Left hindlimb (tissue), 1 donor: ENCODE measurements at regions not wholly inside any gene's neighbourhood (a gene's known extent, or its start where the extent isn't known, plus 50 kb on each side); places are given as distances from the start of the nearest gene placed in this dataset.
"Not testable (repeated sequence)": the region's sequence is repeated elsewhere in the genome, so short reads cannot be mapped to it uniquely, and the experiment has no call there.

Source experiments
- DNase-seq: peaks from one replicate; pipeline ENCODE4 v3.0.0-alpha.2; 2018

DNA sequence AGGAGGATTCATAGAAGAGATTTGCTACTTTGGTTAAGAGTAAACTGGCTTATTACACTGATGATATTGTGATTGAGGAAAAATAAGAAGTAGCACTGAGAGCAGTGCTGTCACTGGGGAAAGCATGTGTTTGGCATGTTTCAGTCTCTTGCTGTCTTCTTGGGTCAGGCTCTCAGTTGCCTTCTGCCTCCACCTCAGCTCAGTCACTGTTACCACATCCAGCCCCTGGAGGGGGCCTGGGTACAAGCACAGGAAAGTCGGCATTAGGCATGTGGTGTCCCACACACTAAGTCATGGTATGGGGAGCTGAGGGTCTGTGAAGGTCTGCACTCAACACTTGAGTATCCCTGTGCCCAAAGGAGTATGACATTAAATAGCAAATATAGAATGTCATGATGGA, 958.3 kb upstream of the CDH9 start:
- no peak for DNase-seq

GRCh38 chr5:27995867-27996266, 957.5 kb upstream of the CDH9 start:
- no peak for DNase-seq

DNA sequence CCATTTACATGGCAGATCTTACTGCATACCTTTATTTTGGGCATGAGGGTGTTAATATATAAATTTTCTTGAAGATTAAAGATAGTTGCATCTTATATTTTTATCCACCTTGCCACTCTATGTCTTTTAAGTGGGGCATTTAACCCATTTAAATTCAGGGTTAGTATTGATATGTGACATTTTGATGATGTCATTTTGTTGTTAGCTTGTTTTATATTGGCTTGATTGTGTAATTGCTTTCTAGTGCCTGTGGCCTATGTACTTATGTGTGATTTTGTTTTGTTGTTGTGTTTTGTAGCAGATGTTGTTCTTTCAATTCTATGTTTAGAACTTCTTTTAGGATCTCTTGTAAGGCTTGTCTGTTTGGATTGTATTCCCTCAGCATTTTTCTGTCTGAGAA, 939.9 kb upstream of the CDH9 start:
- no peak for DNase-seq

- DNase-seq: no peak
These were observed 930.8 kb upstream of the CDH9 start for GRCh38 chr5:27969157-27969556.

GRCh38 chr5:27963050-27963783, 924.8 kb upstream of the CDH9 start:
- no peak for DNase-seq

DNA sequence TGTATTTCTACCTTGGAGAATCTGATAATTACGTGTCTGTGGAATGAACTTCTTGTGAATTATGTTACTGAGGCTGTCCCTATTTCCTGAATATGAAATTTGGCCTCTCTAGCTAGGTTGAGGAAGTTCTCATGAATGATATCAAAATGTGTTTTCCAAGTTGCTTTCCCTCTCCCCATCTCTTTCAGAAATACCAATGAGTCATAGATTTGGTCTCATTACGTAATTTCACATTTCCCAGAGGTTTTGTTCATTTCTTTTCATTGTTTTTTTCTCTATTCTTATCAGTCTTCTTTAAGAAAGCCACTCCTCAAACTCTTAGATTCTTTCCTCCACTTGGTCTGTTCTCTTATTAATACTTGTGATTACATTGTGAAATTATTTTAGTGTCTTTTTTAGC, 923.8 kb upstream of the CDH9 start:
- DNase-seq: no peak

DNA sequence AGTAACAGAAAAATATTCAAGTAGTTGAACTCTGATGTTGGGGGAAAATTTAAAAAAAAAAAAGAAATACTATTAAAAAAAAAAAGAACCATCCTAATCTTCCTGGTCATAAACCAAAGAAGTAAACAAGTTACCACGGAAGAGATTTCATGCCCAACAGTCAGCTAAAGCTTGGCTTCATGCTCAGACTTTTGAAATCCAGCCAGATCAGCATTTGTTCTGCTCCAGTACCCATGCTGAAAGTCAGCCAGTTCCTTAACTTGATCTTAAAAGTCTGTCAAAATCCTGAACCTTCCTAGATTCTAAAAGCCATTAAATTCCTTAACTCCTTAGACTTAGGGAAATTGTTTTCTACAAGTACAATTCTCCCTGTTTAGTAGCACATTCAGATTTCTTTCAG, 908.7 kb upstream of the CDH9 start:
- no peak for DNase-seq

DNA sequence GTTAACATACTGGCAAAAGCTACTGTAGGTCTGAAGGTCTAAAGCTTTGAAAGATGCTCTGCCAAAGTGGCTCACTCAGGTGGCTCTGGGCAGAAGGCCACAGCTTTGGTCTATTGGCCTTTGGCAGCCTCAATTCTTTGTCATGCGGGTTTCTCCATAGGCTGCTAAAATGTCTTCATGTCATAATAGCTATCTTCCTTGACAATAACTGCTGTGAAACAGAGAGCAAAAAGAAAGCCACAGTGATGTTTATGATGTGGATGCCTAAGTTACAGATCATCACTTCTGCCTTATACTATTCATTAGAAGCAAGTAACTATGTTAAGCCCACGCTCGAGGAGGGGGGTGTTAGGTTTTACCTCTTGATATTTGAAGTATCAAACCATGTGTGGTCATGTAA, 906.1 kb upstream of the CDH9 start:
- no peak for DNase-seq

GRCh38 chr5:27938989-27939388, 900.6 kb upstream of the CDH9 start:
- DNase-seq: no peak

DNA sequence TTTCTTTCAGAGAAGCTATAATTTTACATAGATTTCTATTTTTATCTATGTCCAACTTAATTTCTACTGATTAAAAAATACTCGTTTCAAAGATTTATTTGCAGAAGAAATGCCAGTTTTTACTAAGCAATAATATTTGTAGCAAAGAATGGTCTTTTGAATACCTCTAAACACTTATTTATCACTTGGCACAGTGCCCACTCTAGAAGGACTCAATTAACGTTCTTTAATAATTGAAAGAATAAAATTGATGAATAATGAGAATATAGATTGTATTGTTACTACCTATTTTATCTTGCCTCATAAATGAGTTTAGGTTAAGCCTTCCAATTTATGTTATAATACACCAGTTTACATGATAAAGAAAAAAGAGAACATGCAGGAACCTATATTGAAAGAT, 889.7 kb upstream of the CDH9 start:
- no peak for DNase-seq

GRCh38 chr5:27911216-27911615, 872.8 kb upstream of the CDH9 start:
- DNase-seq: no peak

- no peak for DNase-seq
These were observed 870.0 kb upstream of the CDH9 start for GRCh38 chr5:27908341-27908740.

- DNase-seq: no peak
These were observed 868.7 kb upstream of the CDH9 start for GRCh38 chr5:27906931-27907601.

GRCh38 chr5:27906481-27906880, 868.1 kb upstream of the CDH9 start:
- DNase-seq: no peak

DNA sequence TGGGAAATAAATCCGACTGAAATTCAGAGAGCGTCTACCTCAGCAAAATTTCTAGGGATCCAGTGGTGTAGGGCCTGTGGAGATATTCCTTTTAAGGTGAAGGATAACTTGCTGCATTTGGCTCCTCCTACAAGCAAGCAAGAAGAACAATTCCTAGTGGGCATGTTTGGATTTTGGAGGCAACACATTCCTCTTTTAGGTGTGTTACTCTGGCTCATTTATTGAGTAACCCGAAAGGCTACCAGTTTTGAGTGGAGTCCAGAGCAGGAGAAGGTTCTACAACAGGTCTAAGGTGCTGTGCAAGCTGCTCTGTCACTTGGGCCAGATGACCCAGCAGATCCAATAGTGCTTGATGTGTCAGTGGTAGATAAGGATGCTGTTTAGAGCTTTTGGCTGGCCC, 862.4 kb upstream of the CDH9 start:
- no peak for DNase-seq

DNA sequence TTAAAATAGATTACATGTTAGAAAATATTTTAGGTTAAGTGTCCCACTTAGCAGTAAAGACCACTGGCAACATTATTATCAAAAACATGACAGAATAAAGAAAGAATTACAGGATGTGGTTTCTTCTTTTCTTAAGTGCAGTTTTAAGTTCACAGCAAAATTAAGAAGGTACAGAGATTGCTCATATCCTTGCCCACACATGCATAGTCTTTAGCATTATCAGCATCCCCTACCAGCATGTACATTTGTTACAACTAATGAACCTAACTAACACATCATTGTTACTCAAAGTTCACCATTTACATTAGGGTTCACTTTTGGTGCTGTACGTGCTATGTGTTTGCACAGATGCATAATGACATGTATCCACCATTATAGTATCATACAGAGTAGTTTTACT, 837.7 kb upstream of the CDH9 start:
- no peak for DNase-seq

GRCh38 chr5:27875148-27875547, 836.8 kb upstream of the CDH9 start:
- DNase-seq: no peak

- no peak for DNase-seq
These were observed 829.9 kb upstream of the CDH9 start for GRCh38 chr5:27868292-27868691.

DNA sequence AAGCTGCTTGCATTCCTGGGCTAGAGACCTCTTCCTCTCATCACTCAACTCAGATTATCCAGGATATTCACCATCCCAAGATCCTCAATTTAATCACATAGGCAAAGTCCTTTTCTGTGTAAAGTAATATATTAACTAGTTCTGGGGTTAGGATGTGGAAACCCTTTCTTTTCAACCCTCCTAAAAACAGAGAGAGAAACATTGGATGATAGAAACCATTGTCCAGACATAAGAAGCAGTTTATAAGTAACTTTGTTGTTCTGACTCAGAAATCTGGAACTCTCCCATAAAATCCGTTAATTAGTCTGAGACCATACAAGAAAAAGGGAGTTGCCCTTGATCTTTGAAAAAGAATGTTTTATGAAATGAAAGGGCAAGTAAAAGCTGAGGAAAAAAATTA, 817.1 kb upstream of the CDH9 start:
- DNase-seq: no peak

DNA sequence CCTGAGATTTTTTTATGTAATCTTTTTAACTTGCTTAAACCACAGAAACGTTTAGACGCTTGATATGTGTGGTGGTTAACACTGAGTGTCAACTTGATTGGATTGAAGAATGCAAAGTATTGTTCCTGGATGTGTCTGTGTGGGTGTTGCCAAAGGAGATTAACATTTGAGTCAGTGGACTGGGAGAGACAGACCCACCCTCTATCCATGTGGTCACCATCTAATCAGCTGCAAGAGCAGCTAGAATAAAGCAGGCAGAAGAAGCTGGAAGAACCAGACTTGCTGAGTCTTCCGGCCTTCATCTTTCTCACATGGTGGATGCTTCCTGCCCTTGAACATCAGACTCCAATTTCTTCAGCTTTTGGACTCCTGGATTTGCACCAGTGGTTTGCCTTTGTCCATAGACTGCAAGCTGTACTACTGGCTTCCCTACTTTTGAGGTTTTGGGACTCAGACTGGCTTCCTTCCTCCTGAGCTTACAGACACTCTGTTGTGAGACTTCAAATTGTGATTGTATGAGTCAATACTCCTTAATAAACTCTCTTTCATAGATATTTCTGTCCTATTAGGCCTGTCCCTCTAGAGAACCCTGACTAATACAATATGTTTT, 816.0 kb upstream of the CDH9 start:
- no peak for DNase-seq

GRCh38 chr5:27845248-27845647, 806.9 kb upstream of the CDH9 start:
- DNase-seq: no peak

DNA sequence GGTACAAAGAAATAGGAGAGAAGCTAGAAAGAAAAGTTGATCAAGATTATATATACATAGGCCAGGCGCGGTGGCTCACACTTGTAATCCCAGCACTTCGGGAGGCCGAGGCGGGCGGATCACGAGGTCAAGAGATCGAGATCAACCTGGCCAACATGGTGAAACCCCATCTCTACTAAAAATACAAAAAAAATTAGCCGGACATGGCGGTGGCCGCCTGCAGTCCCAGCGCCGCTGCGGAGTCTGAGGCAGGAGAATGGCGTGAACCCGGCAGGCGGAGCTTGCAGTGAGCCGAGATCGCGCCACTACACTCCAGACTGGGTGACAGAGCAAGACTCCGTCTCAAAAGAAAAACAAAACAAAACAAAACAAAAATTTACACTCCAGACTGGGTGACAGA, 798.3 kb upstream of the CDH9 start:
- DNase-seq: not testable (repeated sequence)

GRCh38 chr5:27832886-27833285, 794.5 kb upstream of the CDH9 start:
- no peak for DNase-seq

DNA sequence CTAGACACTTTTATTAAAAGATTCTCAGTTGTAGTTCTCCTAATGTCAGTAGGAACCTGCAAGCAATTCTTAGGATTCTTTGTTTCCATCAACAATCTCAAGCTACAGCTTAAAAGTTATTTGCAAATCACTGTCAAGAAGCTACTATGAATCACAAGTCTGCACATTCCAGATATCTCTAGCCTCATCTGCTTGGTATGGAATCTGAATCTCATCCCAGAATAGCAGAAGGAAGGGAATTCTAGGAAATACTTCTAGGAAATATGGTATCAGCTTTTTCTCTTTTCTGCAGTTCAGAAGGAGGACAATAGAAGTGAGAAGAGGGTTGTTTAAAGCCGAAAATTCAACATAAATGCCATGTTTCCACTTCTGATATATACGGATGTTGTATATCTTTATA, 792.2 kb upstream of the CDH9 start:
- no peak for DNase-seq

DNA sequence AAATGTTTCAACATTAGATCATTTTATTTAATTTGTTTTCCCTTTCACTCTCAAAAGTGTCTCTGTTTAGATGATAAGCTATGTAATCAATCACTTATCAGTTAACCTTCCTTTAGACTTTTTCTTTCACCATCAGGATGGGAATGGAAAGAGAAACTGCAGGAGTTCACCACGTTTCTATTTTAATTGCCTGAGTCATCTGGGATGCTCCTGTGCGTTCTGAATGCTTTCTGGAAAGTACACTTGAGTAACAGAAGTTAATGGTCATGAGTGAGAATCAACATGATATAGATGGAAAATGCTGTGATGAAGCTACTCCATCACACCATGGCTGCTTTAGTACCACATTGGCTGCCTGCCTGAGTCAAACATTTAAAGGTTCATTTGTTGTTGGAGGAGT, 783.3 kb upstream of the CDH9 start:
- DNase-seq: no peak
